ENCODE measurements at regions not wholly inside any gene's neighbourhood (a gene's known extent, or its start where the extent isn't known, plus 50 kb on each side); places are given as distances from the start of the nearest gene placed in this dataset.
A peak's percentile ranks its signal among the peaks of the same experiment; 100 is the strongest.

- Histone ChIP-seq H3K27me3 (ENCODE audit: insufficient read depth, poor library complexity, severe bottlenecking) (no peaks in the 10 kb centered on the region), H3K4me3 (replicated peaks; ENCODE audit: insufficient read depth, low read length) (no peak overlapping the region), H3K27ac (replicated peaks) (no peak overlapping the region)
- TF ChIP-seq POLR2AphosphoS5 (IDR thresholded peaks at IDR 0.05; ENCODE audit: low read depth) (no peak), CTCF (IDR thresholded peaks at IDR 0.05; ENCODE audit: insufficient read depth, low read length) (no peak), SPI1 (IDR thresholded peaks at IDR 0.05; ENCODE audit: borderline replicate concordance, low read depth) (no peak), GABPA (IDR thresholded peaks at IDR 0.05; ENCODE audit: low read depth) (no peak), REST (IDR thresholded peaks at IDR 0.05; ENCODE audit: insufficient replicate concordance, low read depth) (no peak)
- no peak for DNase-seq (ENCODE audit: low read depth in 1 of 2, low spot score in 1 of 2)
Observed at GRCh38 chr2:43025709-43026295, 200.6 kb downstream of the ZFP36L2 start.

GRCh38 chr2:43024515-43025011 is 201.8 kb downstream of the ZFP36L2 start:
- peak; percentile 29 to 61 for DNase-seq (ENCODE audit: low read depth in 1 of 2, low spot score in 1 of 2)

GRCh38 chr2:43023791-43024514 is 202.5 kb downstream of the ZFP36L2 start:
- Histone ChIP-seq H3K27ac (replicated peaks) (no peak overlapping the region), H3K27me3 (ENCODE audit: insufficient read depth, poor library complexity, severe bottlenecking) (no peaks in the 10 kb centered on the region), H3K4me3 (replicated peaks; ENCODE audit: insufficient read depth, low read length) (no peak overlapping the region)
- no peak for TF ChIP-seq REST (IDR thresholded peaks at IDR 0.05; ENCODE audit: insufficient replicate concordance, low read depth)
- TF ChIP-seq CTCF (IDR thresholded peaks at IDR 0.05; ENCODE audit: insufficient read depth, low read length) = no peak
- TF ChIP-seq SPI1 (IDR thresholded peaks at IDR 0.05; ENCODE audit: borderline replicate concordance, low read depth) = no peak
- TF ChIP-seq GABPA (IDR thresholded peaks at IDR 0.05; ENCODE audit: low read depth) = no peak
- TF ChIP-seq POLR2AphosphoS5 (IDR thresholded peaks at IDR 0.05; ENCODE audit: low read depth) = no peak
- DNase-seq (ENCODE audit: low read depth in 1 of 2, low spot score in 1 of 2) = no peak

More at GRCh38 chr2:43024515-43025011, 201.8 kb downstream of the ZFP36L2 start:
- TF ChIP-seq CTCF (IDR thresholded peaks at IDR 0.05; ENCODE audit: insufficient read depth, low read length) (peak; percentile 48), POLR2AphosphoS5 (IDR thresholded peaks at IDR 0.05; ENCODE audit: low read depth) (no peak)
- H3K4me3 ChIP-seq (replicated peaks; ENCODE audit: insufficient read depth, low read length) = no peak overlapping the region
- H3K27me3 ChIP-seq (ENCODE audit: insufficient read depth, poor library complexity, severe bottlenecking) = no peaks in the 10 kb centered on the region
- no peak overlapping the region for H3K27ac ChIP-seq (replicated peaks)
